Adipose tissue (tissue), 3 donors: ENCODE measurements at regions not wholly inside any gene's neighbourhood (a gene's known extent, or its start where the extent isn't known, plus 50 kb on each side); places are given as distances from the start of the nearest gene placed in this dataset.

Experiments
- H3K27ac ChIP-seq: one replicate; pipeline ENCODE4 v1.5.1; 2013; ENCODE audit warnings: low read depth, low read length
- WGBS, 3 donors: extraction: QIAGEN DNeasy Blood & Tissue Kit; methylation state at CpG; one replicate each; pipeline ENCODE4 v1.1.7; 2013; 5-methylcytosine and 5-hydroxymethylcytosine counted together
- donor health status: healthy with polysubstance abuse.
- donor health status: Bipolar disorder and iron deficiency.
- donor health status: healthy.

- no peak overlapping the region for H3K27ac ChIP-seq
- WGBS, 3 donors: 78 to 91% (median 81%) methylated on average over 1 of the region's 1 CpG
These were observed 70.4 kb upstream of the PDZRN3 start for GRCh38 chr3:73694983-73695757.

- 51 to 80% (median 51%) methylated on average over 5 of the region's 5 CpGs for WGBS, 3 donors
- no peak overlapping the region for H3K27ac ChIP-seq
These were observed 62.6 kb upstream of the PDZRN3 start for GRCh38 chr3:73687106-73688004.

GRCh38 chr3:73685061-73685460 lies 60.3 kb upstream of the PDZRN3 start:
- H3K27ac ChIP-seq: no peak overlapping the region
- 62 to 77% (median 73%) methylated on average over 4 of the region's 4 CpGs for WGBS, 3 donors

- H3K27ac ChIP-seq: no peak overlapping the region
- WGBS, 3 donors: 84 to 87% (median 87%) methylated on average over 5 of the region's 5 CpGs
These were observed 59.0 kb upstream of the PDZRN3 start for GRCh38 chr3:73683706-73684105.

- H3K27ac ChIP-seq: no peak overlapping the region
- WGBS, 3 donors: 63 to 85% (median 70%) methylated on average over 6 of the region's 6 CpGs
These were observed 56.9 kb upstream of the PDZRN3 start for GRCh38 chr3:73681610-73682009.

- WGBS, 3 donors: 71 to 89% (median 86%) methylated on average over 1 of the region's 1 CpG
- no peak overlapping the region for H3K27ac ChIP-seq
These were observed 56.5 kb upstream of the PDZRN3 start for GRCh38 chr3:73681198-73681597.

GRCh38 chr3:73680391-73681095 lies 55.8 kb upstream of the PDZRN3 start:
- no peak overlapping the region for H3K27ac ChIP-seq
- 77 to 85% (median 78%) methylated on average over 8 of the region's 8 CpGs for whole genome bisulfite sequencing, 3 donors

GRCh38 chr3:73677336-73678024 lies 52.7 kb upstream of the PDZRN3 start:
- 86 to 93% (median 88%) methylated on average over 7 of the region's 7 CpGs for WGBS, 3 donors

More at GRCh38 chr3:73677336-73678024, 52.7 kb upstream of the PDZRN3 start:
- no peak overlapping the region for H3K27ac ChIP-seq
